Chondrocyte (in vitro differentiated cells): ENCODE measurements at regions not wholly inside any gene's neighbourhood (a gene's known extent, or its start where the extent isn't known, plus 50 kb on each side); places are given as distances from the start of the nearest gene placed in this dataset.
"Not testable (repeated sequence)": the region's sequence is repeated elsewhere in the genome, so short reads cannot be mapped to it uniquely, and the experiment has no call there.

Experiments
- DNase-seq: peaks from one replicate; pipeline ENCODE4 v3.0.0; 2021; ENCODE audit warnings: mixed read lengths, low spot score
- H3K27ac Mint-ChIP-seq: one replicate; pipeline ENCODE4 v1.8.0; 2021; ENCODE audit warnings: mild to moderate bottlenecking, moderate library complexity, mixed read lengths; ENCODE audit not compliant: unreplicated experiment
- H3K27me3 Mint-ChIP-seq: 2 replicates; pipeline ENCODE4 v1.8.0; 2021; ENCODE audit warnings: low read depth, mixed read lengths
- H3K36me3 Mint-ChIP-seq: 2 replicates; pipeline ENCODE4 v1.8.0; 2021; ENCODE audit warnings: low read depth, mixed read lengths
- H3K4me1 Mint-ChIP-seq: 2 replicates; pipeline ENCODE4 v1.8.0; 2021; ENCODE audit warnings: low read depth, mild to moderate bottlenecking, mixed read lengths
- H3K4me3 Mint-ChIP-seq: one replicate; pipeline ENCODE4 v1.8.0; 2021; ENCODE audit warnings: mild to moderate bottlenecking, moderate library complexity, mixed read lengths; ENCODE audit not compliant: unreplicated experiment
- H3K9me3 Mint-ChIP-seq: 2 replicates; pipeline ENCODE4 v1.8.0; 2021; ENCODE audit warnings: low read depth, mixed read lengths
- TF ChIP-seq, protein P1 (sequence below): fragments of 200-600 bp; sonication (generic); IDR thresholded peaks from 2 replicates; pipeline ENCODE4 v1.5.0; 2021; ENCODE audit warnings: antibody characterized with exemption, mild to moderate bottlenecking, moderate library complexity

- TF ChIP-seq, protein P1, sequence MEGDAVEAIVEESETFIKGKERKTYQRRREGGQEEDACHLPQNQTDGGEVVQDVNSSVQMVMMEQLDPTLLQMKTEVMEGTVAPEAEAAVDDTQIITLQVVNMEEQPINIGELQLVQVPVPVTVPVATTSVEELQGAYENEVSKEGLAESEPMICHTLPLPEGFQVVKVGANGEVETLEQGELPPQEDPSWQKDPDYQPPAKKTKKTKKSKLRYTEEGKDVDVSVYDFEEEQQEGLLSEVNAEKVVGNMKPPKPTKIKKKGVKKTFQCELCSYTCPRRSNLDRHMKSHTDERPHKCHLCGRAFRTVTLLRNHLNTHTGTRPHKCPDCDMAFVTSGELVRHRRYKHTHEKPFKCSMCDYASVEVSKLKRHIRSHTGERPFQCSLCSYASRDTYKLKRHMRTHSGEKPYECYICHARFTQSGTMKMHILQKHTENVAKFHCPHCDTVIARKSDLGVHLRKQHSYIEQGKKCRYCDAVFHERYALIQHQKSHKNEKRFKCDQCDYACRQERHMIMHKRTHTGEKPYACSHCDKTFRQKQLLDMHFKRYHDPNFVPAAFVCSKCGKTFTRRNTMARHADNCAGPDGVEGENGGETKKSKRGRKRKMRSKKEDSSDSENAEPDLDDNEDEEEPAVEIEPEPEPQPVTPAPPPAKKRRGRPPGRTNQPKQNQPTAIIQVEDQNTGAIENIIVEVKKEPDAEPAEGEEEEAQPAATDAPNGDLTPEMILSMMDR = no peak
- Mint-ChIP-seq H3K9me3 (peaks cover 2% of the 10 kb centered on the region), H3K4me3 (no peak overlapping the region), H3K27ac (no peak overlapping the region), H3K36me3 (no peaks in the 10 kb centered on the region), H3K27me3 (peaks cover 14% of the 10 kb centered on the region), H3K4me1 (no peaks in the 10 kb centered on the region)
- DNase-seq = no peak
Measured at GRCh38 chr17:21602176-21602575, 90.1 kb upstream of the KCNJ18 start.

DNA sequence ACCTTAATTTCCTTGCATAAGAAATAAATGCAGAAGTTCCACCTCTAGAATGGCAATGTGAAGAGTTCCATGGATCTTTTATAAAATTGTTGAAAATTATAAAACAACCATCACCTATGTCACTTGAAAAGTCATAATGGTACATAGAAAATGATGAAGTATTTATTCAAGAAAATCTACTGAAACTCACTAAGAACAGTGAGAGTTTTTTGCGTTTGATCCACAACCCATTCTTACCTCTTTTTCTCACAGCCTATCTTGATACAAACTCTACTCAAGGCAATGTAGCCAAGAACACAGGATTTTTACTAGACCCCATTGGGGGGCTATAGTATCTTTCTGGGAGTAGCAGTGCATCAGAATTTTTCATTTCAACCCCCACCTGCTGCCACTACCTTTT lies 89.0 kb upstream of the KCNJ18 start:
- not testable (repeated sequence) for H3K9me3 Mint-ChIP-seq, H3K36me3 Mint-ChIP-seq, H3K4me3 Mint-ChIP-seq, H3K4me1 Mint-ChIP-seq, DNase-seq, H3K27ac Mint-ChIP-seq
- peaks cover 13% of the 10 kb centered on the region for H3K27me3 Mint-ChIP-seq

GRCh38 chr17:21611443-21611842 lies 80.9 kb upstream of the KCNJ18 start:
- not testable (repeated sequence) for H3K4me3 Mint-ChIP-seq, H3K27ac Mint-ChIP-seq, H3K36me3 Mint-ChIP-seq, H3K9me3 Mint-ChIP-seq, DNase-seq, H3K4me1 Mint-ChIP-seq
- peaks cover 10% of the 10 kb centered on the region for H3K27me3 Mint-ChIP-seq

GRCh38 chr17:21612123-21613070 lies 79.9 kb upstream of the KCNJ18 start:
- not testable (repeated sequence) for H3K4me3 Mint-ChIP-seq, H3K27ac Mint-ChIP-seq, H3K27me3 Mint-ChIP-seq, DNase-seq, H3K4me1 Mint-ChIP-seq, H3K36me3 Mint-ChIP-seq, H3K9me3 Mint-ChIP-seq

DNA sequence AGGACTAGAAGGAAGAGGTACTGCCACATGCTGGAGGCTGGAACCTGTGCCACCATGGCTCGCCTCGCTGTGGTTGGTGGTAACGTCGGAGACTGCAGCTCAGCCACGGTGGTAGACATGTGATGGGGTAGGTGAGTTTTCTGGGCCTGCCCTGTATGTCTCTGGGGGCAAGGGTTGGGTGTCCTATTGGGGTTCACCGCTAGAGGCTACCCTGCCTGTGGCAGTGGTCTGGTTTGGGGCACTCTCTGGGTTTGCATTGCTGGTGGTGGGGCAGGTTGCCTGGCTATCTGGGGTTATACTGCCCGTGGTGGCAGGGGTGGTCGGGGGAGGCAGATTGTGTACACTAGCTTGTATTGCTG lies 79.3 kb upstream of the KCNJ18 start:
- no peak overlapping the region for H3K27ac Mint-ChIP-seq
- no peak for DNase-seq
- H3K9me3 Mint-ChIP-seq = peaks cover 3% of the 10 kb centered on the region
- TF ChIP-seq, protein P1 = no peak
- no peaks in the 10 kb centered on the region for H3K36me3 Mint-ChIP-seq
- peaks cover 10% of the 10 kb centered on the region for H3K27me3 Mint-ChIP-seq
- no peak overlapping the region for H3K4me3 Mint-ChIP-seq
- no peaks in the 10 kb centered on the region for H3K4me1 Mint-ChIP-seq

DNA sequence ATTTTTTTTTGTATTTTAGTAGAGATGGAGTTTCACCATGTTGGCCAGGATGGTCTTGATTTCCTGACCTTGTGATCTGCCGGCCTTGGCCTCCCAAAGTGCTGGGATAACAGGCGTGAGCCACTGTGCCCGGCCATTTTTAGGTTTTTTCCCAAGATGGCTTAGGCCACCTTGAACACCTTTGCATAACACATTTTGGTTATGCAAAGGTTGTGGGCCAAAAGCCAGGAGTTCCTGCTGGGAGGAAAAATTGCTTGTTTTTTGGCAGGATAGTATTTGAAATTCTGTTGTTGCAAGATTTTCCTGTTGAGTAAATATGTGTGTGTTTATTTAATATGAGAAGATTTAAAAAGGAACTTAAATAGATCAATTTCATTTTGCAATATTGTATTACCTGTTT lies 65.3 kb upstream of the KCNJ18 start:
- H3K27ac Mint-ChIP-seq, H3K36me3 Mint-ChIP-seq, H3K27me3 Mint-ChIP-seq, H3K4me3 Mint-ChIP-seq, DNase-seq, H3K9me3 Mint-ChIP-seq, H3K4me1 Mint-ChIP-seq: not testable (repeated sequence)
